Nephron (organoid): ENCODE measurements at regions not wholly inside any gene's neighbourhood (a gene's known extent, or its start where the extent isn't known, plus 50 kb on each side); places are given as distances from the start of the nearest gene placed in this dataset.
"Not testable (repeated sequence)": the region's sequence is repeated elsewhere in the genome, so short reads cannot be mapped to it uniquely, and the experiment has no call there.

Experiments
- H3K27ac Mint-ChIP-seq, 3 experiments: 2 replicates each; pipeline ENCODE4 v1.8.0; 2020; ENCODE audit warnings: mixed read lengths in 3 of 3, mild to moderate bottlenecking in 2 of 3, moderate library complexity in 1 of 3
- H3K27me3 Mint-ChIP-seq: 2 replicates; pipeline ENCODE4 v1.8.0; 2021; ENCODE audit warnings: low read depth, mild to moderate bottlenecking, moderate library complexity, mixed read lengths
- H3K36me3 Mint-ChIP-seq: 2 replicates; pipeline ENCODE4 v1.8.0; 2020; ENCODE audit warnings: low read depth, mixed read lengths
- H3K4me1 Mint-ChIP-seq: 2 replicates; pipeline ENCODE4 v1.8.0; 2020; ENCODE audit warnings: mixed read lengths
- H3K4me3 Mint-ChIP-seq, 3 experiments: 2 replicates each; pipeline ENCODE4 v1.8.0; 2020; ENCODE audit warnings: mild to moderate bottlenecking in 3 of 3, mixed read lengths in 3 of 3, moderate library complexity in 2 of 3
- H3K9me3 Mint-ChIP-seq: 2 replicates; pipeline ENCODE4 v1.8.0; 2020; ENCODE audit warnings: mixed read lengths
- TF ChIP-seq, protein P1 (sequence below), 3 experiments: fragments of 200-600 bp; sonication (generic); IDR thresholded peaks; one replicate each; pipeline ENCODE4 v1.5.0; 2021; ENCODE audit warnings: antibody characterized with exemption in 3 of 3; ENCODE audit not compliant: unreplicated experiment in 3 of 3

GRCh38 chr7:96781919-96782318, 72.3 kb upstream of the SEM1 start:
- H3K27ac Mint-ChIP-seq = no peak overlapping the region
- H3K36me3 Mint-ChIP-seq = no peaks in the 10 kb centered on the region
- TF ChIP-seq, protein P1, sequence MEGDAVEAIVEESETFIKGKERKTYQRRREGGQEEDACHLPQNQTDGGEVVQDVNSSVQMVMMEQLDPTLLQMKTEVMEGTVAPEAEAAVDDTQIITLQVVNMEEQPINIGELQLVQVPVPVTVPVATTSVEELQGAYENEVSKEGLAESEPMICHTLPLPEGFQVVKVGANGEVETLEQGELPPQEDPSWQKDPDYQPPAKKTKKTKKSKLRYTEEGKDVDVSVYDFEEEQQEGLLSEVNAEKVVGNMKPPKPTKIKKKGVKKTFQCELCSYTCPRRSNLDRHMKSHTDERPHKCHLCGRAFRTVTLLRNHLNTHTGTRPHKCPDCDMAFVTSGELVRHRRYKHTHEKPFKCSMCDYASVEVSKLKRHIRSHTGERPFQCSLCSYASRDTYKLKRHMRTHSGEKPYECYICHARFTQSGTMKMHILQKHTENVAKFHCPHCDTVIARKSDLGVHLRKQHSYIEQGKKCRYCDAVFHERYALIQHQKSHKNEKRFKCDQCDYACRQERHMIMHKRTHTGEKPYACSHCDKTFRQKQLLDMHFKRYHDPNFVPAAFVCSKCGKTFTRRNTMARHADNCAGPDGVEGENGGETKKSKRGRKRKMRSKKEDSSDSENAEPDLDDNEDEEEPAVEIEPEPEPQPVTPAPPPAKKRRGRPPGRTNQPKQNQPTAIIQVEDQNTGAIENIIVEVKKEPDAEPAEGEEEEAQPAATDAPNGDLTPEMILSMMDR (IDR thresholded peaks at IDR 0.05; ENCODE audit: unreplicated experiment in 3 of 3) = no peak
- H3K9me3 Mint-ChIP-seq = no peaks in the 10 kb centered on the region
- H3K4me3 Mint-ChIP-seq = no peak overlapping the region
- no peaks in the 10 kb centered on the region for H3K27me3 Mint-ChIP-seq
- H3K4me1 Mint-ChIP-seq = peaks cover 8% of the 10 kb centered on the region

GRCh38 chr7:96782686-96783298, 73.1 kb upstream of the SEM1 start:
- H3K9me3 Mint-ChIP-seq, H3K36me3 Mint-ChIP-seq, H3K4me3 Mint-ChIP-seq, H3K27ac Mint-ChIP-seq, H3K27me3 Mint-ChIP-seq: not testable (repeated sequence)
- H3K4me1 Mint-ChIP-seq = peaks cover 16% of the 10 kb centered on the region

- peaks cover 19% of the 10 kb centered on the region for H3K4me1 Mint-ChIP-seq
- no peak overlapping the region for H3K27ac Mint-ChIP-seq
- no peak overlapping the region for H3K4me3 Mint-ChIP-seq
- no peaks in the 10 kb centered on the region for H3K27me3 Mint-ChIP-seq
- H3K9me3 Mint-ChIP-seq = no peaks in the 10 kb centered on the region
- TF ChIP-seq, protein P1 (IDR thresholded peaks at IDR 0.05; ENCODE audit: unreplicated experiment in 3 of 3) = no peak
- H3K36me3 Mint-ChIP-seq = no peaks in the 10 kb centered on the region
These were observed 75.0 kb upstream of the SEM1 start for GRCh38 chr7:96784597-96784996.

DNA sequence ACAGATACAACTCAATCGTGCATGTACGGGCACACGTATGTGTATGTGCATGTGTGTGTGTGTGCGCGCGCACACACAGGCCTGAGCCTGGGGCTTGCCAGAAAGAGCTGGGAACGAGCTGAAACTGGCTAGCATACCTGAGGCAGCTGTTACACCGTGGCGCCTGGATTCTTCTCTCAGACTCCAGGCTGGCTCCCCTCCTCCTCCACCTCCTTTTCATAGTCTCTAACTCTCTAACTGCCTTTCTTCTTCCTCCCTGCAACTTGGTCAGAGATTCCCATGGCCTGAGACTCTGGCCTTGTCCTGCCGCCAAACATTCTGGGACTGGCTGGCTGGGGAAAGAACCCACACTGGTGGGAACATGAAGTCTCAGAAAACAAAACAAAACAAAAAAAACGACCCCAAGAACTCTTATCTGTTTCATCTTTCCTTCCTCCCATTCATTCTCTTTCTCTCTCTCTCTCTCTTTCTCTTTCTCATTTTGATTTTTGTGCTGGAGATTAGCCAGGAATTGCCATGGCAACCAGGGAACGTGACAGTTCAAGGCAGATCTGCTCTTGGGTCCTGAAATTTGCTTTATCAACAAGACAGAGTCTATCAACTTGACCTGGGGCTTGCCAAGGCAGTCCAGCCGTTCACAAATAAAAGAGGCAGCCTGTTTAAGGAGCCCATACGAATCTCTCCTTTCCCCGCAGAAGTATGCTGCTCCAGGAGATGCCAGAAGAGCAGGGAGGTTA, 76.8 kb upstream of the SEM1 start:
- Mint-ChIP-seq H3K36me3 (no peaks in the 10 kb centered on the region), H3K4me1 (peaks cover 19% of the 10 kb centered on the region), H3K4me3 (no peak overlapping the region), H3K27me3 (no peaks in the 10 kb centered on the region), H3K9me3 (no peaks in the 10 kb centered on the region), H3K27ac (peak overlapping the region; percentile 30 to 61 (median 45))
- TF ChIP-seq, protein P1 (IDR thresholded peaks at IDR 0.05; ENCODE audit: unreplicated experiment in 3 of 3) = no peak

DNA sequence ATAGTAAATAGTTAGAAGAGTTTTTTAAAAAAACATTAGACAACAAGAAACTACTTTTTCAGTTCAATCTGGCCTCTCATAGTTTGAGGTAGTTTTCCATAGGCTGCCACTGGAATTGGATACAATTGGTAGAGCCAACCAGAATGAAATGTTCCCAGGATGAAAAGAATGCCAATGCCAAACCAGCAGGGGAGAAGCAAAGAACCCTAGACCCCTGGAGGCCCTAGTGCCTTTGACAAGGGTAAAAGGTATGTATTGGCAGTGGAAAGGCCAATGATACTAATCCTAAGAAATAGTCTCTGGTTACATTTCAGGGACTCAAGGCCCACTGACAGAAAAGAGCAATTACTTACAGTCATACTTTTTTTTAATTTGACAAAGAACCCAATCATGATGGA, 77.4 kb upstream of the SEM1 start:
- peaks cover 19% of the 10 kb centered on the region for H3K4me1 Mint-ChIP-seq
- H3K9me3 Mint-ChIP-seq = no peaks in the 10 kb centered on the region
- TF ChIP-seq, protein P1 (IDR thresholded peaks at IDR 0.05; ENCODE audit: unreplicated experiment in 3 of 3) = no peak
- peak overlapping the region in 2 of 3 experiments; percentile 30 to 45 for H3K27ac Mint-ChIP-seq
- H3K27me3 Mint-ChIP-seq = peaks cover 5% of the 10 kb centered on the region
- no peak overlapping the region for H3K4me3 Mint-ChIP-seq
- H3K36me3 Mint-ChIP-seq = no peaks in the 10 kb centered on the region

- Mint-ChIP-seq H3K4me1 (peaks cover 19% of the 10 kb centered on the region), H3K27me3 (peaks cover 6% of the 10 kb centered on the region), H3K36me3 (no peaks in the 10 kb centered on the region), H3K9me3 (no peaks in the 10 kb centered on the region), H3K27ac (no peak overlapping the region), H3K4me3 (no peak overlapping the region)
- TF ChIP-seq, protein P1 (IDR thresholded peaks at IDR 0.05; ENCODE audit: unreplicated experiment in 3 of 3) = no peak
These were observed 80.3 kb upstream of the SEM1 start for GRCh38 chr7:96789914-96790313.
